Suprapubic skin (tissue), 3 donors: ENCODE measurements at regions not wholly inside any gene's neighbourhood (a gene's known extent, or its start where the extent isn't known, plus 50 kb on each side); places are given as distances from the start of the nearest gene placed in this dataset.

ENCODE experiments used
- POLR2AphosphoS5 ChIP-seq, 3 donors: sonication (generic); formaldehyde crosslinking; IDR thresholded peaks; one replicate each; pipeline ENCODE4 v1.6.1; 2017; ENCODE audit warnings: antibody characterized with exemption in 3 of 3
- TF ChIP-seq, protein P1 (sequence below), 2 donors: fragments of 200-600 bp in 1 of 2; fragments of 450-650 bp in 1 of 2; sonication (generic) in 1 of 2; IDR thresholded peaks; one replicate each; pipeline ENCODE4 v1.5.1; 2016 to 2019; ENCODE audit warnings: antibody characterized with exemption in 2 of 2, mild to moderate bottlenecking in 1 of 2, moderate library complexity in 1 of 2

DNA sequence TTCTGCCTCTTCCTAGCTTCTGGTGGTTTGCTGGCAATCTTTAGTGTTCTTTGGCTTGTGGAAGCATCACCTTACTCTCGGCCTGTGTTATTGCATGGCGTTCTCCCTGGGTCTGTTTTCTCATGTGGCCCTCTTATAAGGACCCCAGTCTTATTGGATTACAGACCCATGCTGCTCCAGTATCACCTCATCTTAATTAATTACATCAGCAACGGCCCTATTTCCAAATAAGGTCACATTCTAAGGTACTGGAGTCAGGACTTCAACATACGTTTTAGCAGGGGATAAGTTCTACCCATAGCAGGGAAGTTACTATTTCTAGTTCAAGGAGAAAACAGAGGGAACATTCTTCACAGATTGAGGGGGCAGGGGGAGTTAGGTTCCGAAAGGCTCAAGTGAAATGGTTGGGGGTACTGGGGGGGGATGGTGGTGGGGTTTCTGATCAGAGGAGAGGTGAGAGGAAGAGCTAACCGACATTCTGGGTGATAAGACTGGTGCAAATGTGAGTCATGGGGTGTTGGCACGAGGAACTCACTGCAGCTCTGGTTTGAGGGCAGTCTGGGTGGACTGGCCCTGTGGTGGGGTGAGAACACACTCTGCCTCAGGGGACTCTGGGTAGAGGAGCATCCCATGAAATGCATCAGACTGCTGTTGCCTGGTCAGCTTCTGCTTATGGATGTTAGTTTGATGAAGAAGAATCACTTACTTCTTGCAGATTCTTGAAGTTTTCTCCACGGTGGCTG, 51.5 kb upstream of the ZBED5 start:
- TF ChIP-seq, protein P1, sequence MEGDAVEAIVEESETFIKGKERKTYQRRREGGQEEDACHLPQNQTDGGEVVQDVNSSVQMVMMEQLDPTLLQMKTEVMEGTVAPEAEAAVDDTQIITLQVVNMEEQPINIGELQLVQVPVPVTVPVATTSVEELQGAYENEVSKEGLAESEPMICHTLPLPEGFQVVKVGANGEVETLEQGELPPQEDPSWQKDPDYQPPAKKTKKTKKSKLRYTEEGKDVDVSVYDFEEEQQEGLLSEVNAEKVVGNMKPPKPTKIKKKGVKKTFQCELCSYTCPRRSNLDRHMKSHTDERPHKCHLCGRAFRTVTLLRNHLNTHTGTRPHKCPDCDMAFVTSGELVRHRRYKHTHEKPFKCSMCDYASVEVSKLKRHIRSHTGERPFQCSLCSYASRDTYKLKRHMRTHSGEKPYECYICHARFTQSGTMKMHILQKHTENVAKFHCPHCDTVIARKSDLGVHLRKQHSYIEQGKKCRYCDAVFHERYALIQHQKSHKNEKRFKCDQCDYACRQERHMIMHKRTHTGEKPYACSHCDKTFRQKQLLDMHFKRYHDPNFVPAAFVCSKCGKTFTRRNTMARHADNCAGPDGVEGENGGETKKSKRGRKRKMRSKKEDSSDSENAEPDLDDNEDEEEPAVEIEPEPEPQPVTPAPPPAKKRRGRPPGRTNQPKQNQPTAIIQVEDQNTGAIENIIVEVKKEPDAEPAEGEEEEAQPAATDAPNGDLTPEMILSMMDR (IDR thresholded peaks at IDR 0.05) = no peak
- no peak for TF ChIP-seq POLR2AphosphoS5 (IDR thresholded peaks at IDR 0.05)
